Mammary epithelial cell (primary cell): ENCODE measurements at regions not wholly inside any gene's neighbourhood (a gene's known extent, or its start where the extent isn't known, plus 50 kb on each side); places are given as distances from the start of the nearest gene placed in this dataset.

Source experiments
- EZH2 ChIP-seq: IDR thresholded peaks from 2 replicates; pipeline ENCODE4 v1.6.1; 2012; ENCODE audit warnings: low read length, inconsistent platforms, borderline replicate concordance
- TF ChIP-seq, protein P1 (sequence below), 2 donors: IDR thresholded peaks in 1 of 2; conservative IDR thresholded peaks in 1 of 2; 2 replicates each; pipeline ENCODE4 v1.5.1; 2011 to 2012; ENCODE audit warnings: inconsistent platforms in 2 of 2, low read length in 2 of 2, mild to moderate bottlenecking in 2 of 2, control low read depth in 1 of 2, low read depth in 1 of 2; ENCODE audit not compliant: insufficient read depth in 1 of 2; ENCODE audit errors: extremely low read depth in 1 of 2

DNA sequence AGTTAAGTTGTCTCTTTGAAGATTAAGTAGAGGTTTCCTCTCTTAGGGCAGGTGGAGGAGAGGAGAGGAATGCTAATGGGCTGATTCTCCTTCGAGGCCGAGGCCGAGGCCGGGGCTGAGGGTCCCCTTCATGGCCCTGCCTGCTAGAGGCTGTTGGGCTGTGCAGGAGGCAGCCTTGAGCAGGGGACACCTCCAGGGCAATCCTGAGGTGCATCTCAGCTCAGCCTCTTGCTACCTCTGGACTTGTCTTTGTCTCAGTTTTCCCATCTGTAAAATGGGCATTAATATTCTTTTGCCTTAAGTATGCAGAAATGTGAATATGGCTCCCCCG is 97.7 kb upstream of the PRR20G start:
- TF ChIP-seq, protein P1, sequence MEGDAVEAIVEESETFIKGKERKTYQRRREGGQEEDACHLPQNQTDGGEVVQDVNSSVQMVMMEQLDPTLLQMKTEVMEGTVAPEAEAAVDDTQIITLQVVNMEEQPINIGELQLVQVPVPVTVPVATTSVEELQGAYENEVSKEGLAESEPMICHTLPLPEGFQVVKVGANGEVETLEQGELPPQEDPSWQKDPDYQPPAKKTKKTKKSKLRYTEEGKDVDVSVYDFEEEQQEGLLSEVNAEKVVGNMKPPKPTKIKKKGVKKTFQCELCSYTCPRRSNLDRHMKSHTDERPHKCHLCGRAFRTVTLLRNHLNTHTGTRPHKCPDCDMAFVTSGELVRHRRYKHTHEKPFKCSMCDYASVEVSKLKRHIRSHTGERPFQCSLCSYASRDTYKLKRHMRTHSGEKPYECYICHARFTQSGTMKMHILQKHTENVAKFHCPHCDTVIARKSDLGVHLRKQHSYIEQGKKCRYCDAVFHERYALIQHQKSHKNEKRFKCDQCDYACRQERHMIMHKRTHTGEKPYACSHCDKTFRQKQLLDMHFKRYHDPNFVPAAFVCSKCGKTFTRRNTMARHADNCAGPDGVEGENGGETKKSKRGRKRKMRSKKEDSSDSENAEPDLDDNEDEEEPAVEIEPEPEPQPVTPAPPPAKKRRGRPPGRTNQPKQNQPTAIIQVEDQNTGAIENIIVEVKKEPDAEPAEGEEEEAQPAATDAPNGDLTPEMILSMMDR (conservative IDR thresholded peaks at IDR 0.05 in 1 of 2, IDR thresholded peaks at IDR 0.05 in 1 of 2; ENCODE audit: extremely low read depth in 1 of 2, insufficient read depth in 1 of 2, low read depth in 1 of 2, low read length in 2 of 2): no peak
- TF ChIP-seq EZH2: no peak
